A673 (cell line): ENCODE measurements at regions not wholly inside any gene's neighbourhood (a gene's known extent, or its start where the extent isn't known, plus 50 kb on each side); places are given as distances from the start of the nearest gene placed in this dataset.

Source experiments
- EZH2 ChIP-seq: fragments of 200-600 bp; sonication (generic); IDR thresholded peaks from 2 replicates; pipeline ENCODE4 v1.6.1; 2017; ENCODE audit warnings: borderline replicate concordance, low read depth, mild to moderate bottlenecking, mixed read lengths, antibody characterized with exemption, low read length; ENCODE audit not compliant: poor library complexity, severe bottlenecking
- TF ChIP-seq, protein P1 (sequence below): fragments of 300-800, 200-600 bp; sonication (generic); conservative IDR thresholded peaks from 2 replicates; pipeline ENCODE4 v1.5.1; 2017; ENCODE audit warnings: low read depth, mild to moderate bottlenecking, antibody characterized with exemption, low read length, moderate library complexity, mixed read lengths

DNA sequence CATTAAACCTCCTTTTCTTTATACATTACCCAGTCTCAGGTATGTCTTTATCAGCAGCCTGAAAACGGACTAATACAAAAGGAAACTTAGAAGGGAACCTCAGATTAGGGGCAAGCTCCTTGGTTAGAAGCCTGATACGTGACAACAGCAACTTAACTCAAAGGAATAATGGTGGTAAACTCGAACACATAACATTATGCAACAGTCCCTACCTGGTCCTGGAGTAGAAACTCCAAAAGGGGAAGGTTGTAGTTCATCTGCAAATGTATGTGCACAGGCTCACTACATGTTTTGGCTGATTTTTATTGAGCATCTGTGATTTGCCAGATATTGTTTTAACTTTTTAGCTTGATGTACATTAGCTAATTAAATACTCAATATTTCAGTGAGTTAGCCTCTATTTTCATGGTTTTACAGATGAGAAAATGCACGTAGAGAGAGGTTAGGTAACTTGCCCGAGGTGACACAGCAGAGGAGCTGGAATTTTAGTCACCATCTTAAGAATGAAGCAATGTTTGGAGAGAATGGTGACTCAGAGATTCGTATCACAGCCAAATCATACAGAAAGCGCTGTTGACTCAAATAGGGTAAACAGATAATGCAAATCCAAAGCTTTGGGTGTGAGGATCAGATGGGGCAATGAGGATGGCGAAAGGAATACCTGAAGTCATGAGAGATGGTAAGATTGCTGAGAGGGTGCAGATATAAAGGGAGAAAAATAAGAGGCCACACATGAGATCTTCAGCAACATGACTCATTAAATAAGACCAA lies 194.9 kb upstream of the RBFOX1 start:
- TF ChIP-seq, protein P1, sequence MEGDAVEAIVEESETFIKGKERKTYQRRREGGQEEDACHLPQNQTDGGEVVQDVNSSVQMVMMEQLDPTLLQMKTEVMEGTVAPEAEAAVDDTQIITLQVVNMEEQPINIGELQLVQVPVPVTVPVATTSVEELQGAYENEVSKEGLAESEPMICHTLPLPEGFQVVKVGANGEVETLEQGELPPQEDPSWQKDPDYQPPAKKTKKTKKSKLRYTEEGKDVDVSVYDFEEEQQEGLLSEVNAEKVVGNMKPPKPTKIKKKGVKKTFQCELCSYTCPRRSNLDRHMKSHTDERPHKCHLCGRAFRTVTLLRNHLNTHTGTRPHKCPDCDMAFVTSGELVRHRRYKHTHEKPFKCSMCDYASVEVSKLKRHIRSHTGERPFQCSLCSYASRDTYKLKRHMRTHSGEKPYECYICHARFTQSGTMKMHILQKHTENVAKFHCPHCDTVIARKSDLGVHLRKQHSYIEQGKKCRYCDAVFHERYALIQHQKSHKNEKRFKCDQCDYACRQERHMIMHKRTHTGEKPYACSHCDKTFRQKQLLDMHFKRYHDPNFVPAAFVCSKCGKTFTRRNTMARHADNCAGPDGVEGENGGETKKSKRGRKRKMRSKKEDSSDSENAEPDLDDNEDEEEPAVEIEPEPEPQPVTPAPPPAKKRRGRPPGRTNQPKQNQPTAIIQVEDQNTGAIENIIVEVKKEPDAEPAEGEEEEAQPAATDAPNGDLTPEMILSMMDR = no peak
- no peak for TF ChIP-seq EZH2
